HCT116 (cell line): ENCODE measurements at regions not wholly inside any gene's neighbourhood (a gene's known extent, or its start where the extent isn't known, plus 50 kb on each side); places are given as distances from the start of the nearest gene placed in this dataset.
"Not testable (repeated sequence)": the region's sequence is repeated elsewhere in the genome, so short reads cannot be mapped to it uniquely, and the experiment has no call there.

Experiments
- CEBPB ChIP-seq: IDR thresholded peaks from 2 replicates; pipeline ENCODE4 v1.6.1; 2012; ENCODE audit warnings: low read depth
- EGR1 ChIP-seq: IDR thresholded peaks from 2 replicates; pipeline ENCODE4 v1.6.1; 2012; ENCODE audit warnings: low read depth
- EZH2 ChIP-seq: fragments of 200-600 bp; sonication (generic); IDR thresholded peaks from 2 replicates; pipeline ENCODE4 v1.6.1; 2017; ENCODE audit warnings: antibody characterized with exemption, mixed run types
- POLR2AphosphoS5 ChIP-seq: IDR thresholded peaks from 2 replicates; pipeline ENCODE4 v1.6.1; 2011; ENCODE audit warnings: mild to moderate bottlenecking, low read depth, low read length, moderate library complexity
- TF ChIP-seq, protein P1 (sequence below), 3 experiments: fragments of 200-600 bp in 1 of 3; sonication (generic) in 1 of 3; IDR thresholded peaks in 2 of 3; conservative IDR thresholded peaks in 1 of 3; 2 replicates each; pipeline ENCODE4 v1.5.1; 2012 to 2017; ENCODE audit warnings: low read depth in 2 of 3, low read length in 2 of 3, antibody characterized with exemption in 1 of 3, borderline replicate concordance in 1 of 3, control low read depth in 1 of 3, mild to moderate bottlenecking in 1 of 3, mixed read lengths in 1 of 3, mixed run types in 1 of 3, moderate library complexity in 1 of 3; ENCODE audit not compliant: insufficient read depth in 1 of 3

DNA sequence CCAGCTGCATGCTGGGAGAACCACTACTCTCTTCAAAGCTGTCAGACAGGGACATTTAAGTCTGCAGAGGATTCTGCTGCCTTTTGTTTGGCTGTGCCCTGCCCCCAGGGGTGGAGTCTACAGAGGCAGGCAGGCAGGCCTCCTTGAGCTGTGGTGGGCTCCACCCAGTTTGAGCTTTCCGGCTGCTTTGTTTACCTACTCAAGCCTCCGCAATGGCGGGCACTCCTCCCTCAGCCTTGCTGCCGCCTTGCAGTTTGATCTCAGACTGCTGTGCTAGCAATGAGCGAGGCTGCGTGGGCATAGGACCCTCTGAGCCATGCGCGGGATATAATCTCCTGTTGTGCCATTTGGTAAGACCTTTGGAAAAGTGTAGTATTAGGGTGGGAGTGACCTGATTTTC is 581.1 kb upstream of the LCORL start:
- TF ChIP-seq, protein P1, sequence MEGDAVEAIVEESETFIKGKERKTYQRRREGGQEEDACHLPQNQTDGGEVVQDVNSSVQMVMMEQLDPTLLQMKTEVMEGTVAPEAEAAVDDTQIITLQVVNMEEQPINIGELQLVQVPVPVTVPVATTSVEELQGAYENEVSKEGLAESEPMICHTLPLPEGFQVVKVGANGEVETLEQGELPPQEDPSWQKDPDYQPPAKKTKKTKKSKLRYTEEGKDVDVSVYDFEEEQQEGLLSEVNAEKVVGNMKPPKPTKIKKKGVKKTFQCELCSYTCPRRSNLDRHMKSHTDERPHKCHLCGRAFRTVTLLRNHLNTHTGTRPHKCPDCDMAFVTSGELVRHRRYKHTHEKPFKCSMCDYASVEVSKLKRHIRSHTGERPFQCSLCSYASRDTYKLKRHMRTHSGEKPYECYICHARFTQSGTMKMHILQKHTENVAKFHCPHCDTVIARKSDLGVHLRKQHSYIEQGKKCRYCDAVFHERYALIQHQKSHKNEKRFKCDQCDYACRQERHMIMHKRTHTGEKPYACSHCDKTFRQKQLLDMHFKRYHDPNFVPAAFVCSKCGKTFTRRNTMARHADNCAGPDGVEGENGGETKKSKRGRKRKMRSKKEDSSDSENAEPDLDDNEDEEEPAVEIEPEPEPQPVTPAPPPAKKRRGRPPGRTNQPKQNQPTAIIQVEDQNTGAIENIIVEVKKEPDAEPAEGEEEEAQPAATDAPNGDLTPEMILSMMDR (IDR thresholded peaks at IDR 0.05 in 2 of 3, conservative IDR thresholded peaks at IDR 0.05 in 1 of 3; ENCODE audit: borderline replicate concordance in 1 of 3, insufficient read depth in 1 of 3, low read depth in 2 of 3, low read length in 2 of 3) = not testable (repeated sequence)
- TF ChIP-seq CEBPB, EGR1, EZH2: not testable (repeated sequence)
- TF ChIP-seq POLR2AphosphoS5 = peak; percentile 35; the same call in 1 of the 2 replicates
